ENCODE measurements at regions not wholly inside any gene's neighbourhood (a gene's known extent, or its start where the extent isn't known, plus 50 kb on each side); places are given as distances from the start of the nearest gene placed in this dataset.

- no peak for TF ChIP-seq REST (IDR thresholded peaks at IDR 0.05; ENCODE audit: low read depth)
- no peak for TF ChIP-seq TAF1 (IDR thresholded peaks at IDR 0.05; ENCODE audit: low read depth)
- TF ChIP-seq YY1 (IDR thresholded peaks at IDR 0.05; ENCODE audit: low read depth) = no peak
- TF ChIP-seq TEAD4 (IDR thresholded peaks at IDR 0.05) = no peak
- no peak for TF ChIP-seq RAD21 (IDR thresholded peaks at IDR 0.05; ENCODE audit: low read depth)
- TF ChIP-seq ZBTB7A (IDR thresholded peaks at IDR 0.05; ENCODE audit: low read depth) = no peak
- no peak for TF ChIP-seq TCF12 (IDR thresholded peaks at IDR 0.05; ENCODE audit: low read depth)
- no peak for TF ChIP-seq USF1 (IDR thresholded peaks at IDR 0.05)
- TF ChIP-seq MAX (IDR thresholded peaks at IDR 0.05) = no peak
- TF ChIP-seq CREB1 (IDR thresholded peaks at IDR 0.05; ENCODE audit: low read depth) = no peak
Measured at GRCh38 chr11:91174193-91174592, 951.3 kb upstream of the CHORDC1 start.

GRCh38 chr11:91173701-91174100 is 950.9 kb upstream of the CHORDC1 start:
- TF ChIP-seq TCF12 (IDR thresholded peaks at IDR 0.05; ENCODE audit: low read depth) (no peak), CEBPB (IDR thresholded peaks at IDR 0.05) (no peak), YY1 (IDR thresholded peaks at IDR 0.05; ENCODE audit: low read depth) (no peak), CREB1 (IDR thresholded peaks at IDR 0.05; ENCODE audit: low read depth) (no peak), RAD21 (IDR thresholded peaks at IDR 0.05; ENCODE audit: low read depth) (no peak), ZBTB7A (IDR thresholded peaks at IDR 0.05; ENCODE audit: low read depth) (no peak), USF1 (IDR thresholded peaks at IDR 0.05) (no peak), EGR1 (IDR thresholded peaks at IDR 0.05) (no peak), NFIC (IDR thresholded peaks at IDR 0.05) (no peak), TAF1 (IDR thresholded peaks at IDR 0.05; ENCODE audit: low read depth) (no peak), EP300 (IDR thresholded peaks at IDR 0.05; ENCODE audit: borderline replicate concordance) (no peak), TEAD4 (IDR thresholded peaks at IDR 0.05) (no peak), FOXM1 (IDR thresholded peaks at IDR 0.05; ENCODE audit: borderline replicate concordance, low read depth) (no peak), REST (IDR thresholded peaks at IDR 0.05; ENCODE audit: low read depth) (no peak), MAX (IDR thresholded peaks at IDR 0.05) (no peak)

- TF ChIP-seq EP300 (IDR thresholded peaks at IDR 0.05; ENCODE audit: borderline replicate concordance) = no peak
- no peak for TF ChIP-seq MAX (IDR thresholded peaks at IDR 0.05)
- TF ChIP-seq ZBTB7A (IDR thresholded peaks at IDR 0.05; ENCODE audit: low read depth) = no peak
- no peak for TF ChIP-seq TAF1 (IDR thresholded peaks at IDR 0.05; ENCODE audit: low read depth)
- TF ChIP-seq NFIC (IDR thresholded peaks at IDR 0.05) = no peak
- no peak for TF ChIP-seq REST (IDR thresholded peaks at IDR 0.05; ENCODE audit: low read depth)
- no peak for TF ChIP-seq USF1 (IDR thresholded peaks at IDR 0.05)
- TF ChIP-seq TEAD4 (IDR thresholded peaks at IDR 0.05) = no peak
- no peak for TF ChIP-seq EGR1 (IDR thresholded peaks at IDR 0.05)
- TF ChIP-seq YY1 (IDR thresholded peaks at IDR 0.05; ENCODE audit: low read depth) = no peak
- TF ChIP-seq CEBPB (IDR thresholded peaks at IDR 0.05) = no peak
- TF ChIP-seq RAD21 (IDR thresholded peaks at IDR 0.05; ENCODE audit: low read depth) = no peak
- no peak for TF ChIP-seq FOXM1 (IDR thresholded peaks at IDR 0.05; ENCODE audit: borderline replicate concordance, low read depth)
- TF ChIP-seq CREB1 (IDR thresholded peaks at IDR 0.05; ENCODE audit: low read depth) = no peak
- no peak for TF ChIP-seq TCF12 (IDR thresholded peaks at IDR 0.05; ENCODE audit: low read depth)
Measured at GRCh38 chr11:91170711-91171110, 947.9 kb upstream of the CHORDC1 start.

GRCh38 chr11:91164452-91164822 is 941.6 kb upstream of the CHORDC1 start:
- TF ChIP-seq CREB1 (IDR thresholded peaks at IDR 0.05; ENCODE audit: low read depth) = no peak
- TF ChIP-seq TAF1 (IDR thresholded peaks at IDR 0.05; ENCODE audit: low read depth) = no peak
- no peak for TF ChIP-seq NFIC (IDR thresholded peaks at IDR 0.05)
- no peak for TF ChIP-seq YY1 (IDR thresholded peaks at IDR 0.05; ENCODE audit: low read depth)
- no peak for TF ChIP-seq RAD21 (IDR thresholded peaks at IDR 0.05; ENCODE audit: low read depth)
- TF ChIP-seq TCF12 (IDR thresholded peaks at IDR 0.05; ENCODE audit: low read depth) = no peak
- TF ChIP-seq USF1 (IDR thresholded peaks at IDR 0.05) = no peak
- TF ChIP-seq CEBPB (IDR thresholded peaks at IDR 0.05) = no peak
- no peak for TF ChIP-seq EGR1 (IDR thresholded peaks at IDR 0.05)
- TF ChIP-seq FOXM1 (IDR thresholded peaks at IDR 0.05; ENCODE audit: borderline replicate concordance, low read depth) = no peak
- no peak for TF ChIP-seq REST (IDR thresholded peaks at IDR 0.05; ENCODE audit: low read depth)
- no peak for TF ChIP-seq ZBTB7A (IDR thresholded peaks at IDR 0.05; ENCODE audit: low read depth)
- TF ChIP-seq TEAD4 (IDR thresholded peaks at IDR 0.05) = no peak
- no peak for TF ChIP-seq MAX (IDR thresholded peaks at IDR 0.05)

Data from Ishikawa (cell line).